ENCODE measurements at regions not wholly inside any gene's neighbourhood (a gene's known extent, or its start where the extent isn't known, plus 50 kb on each side); places are given as distances from the start of the nearest gene placed in this dataset.

DNA sequence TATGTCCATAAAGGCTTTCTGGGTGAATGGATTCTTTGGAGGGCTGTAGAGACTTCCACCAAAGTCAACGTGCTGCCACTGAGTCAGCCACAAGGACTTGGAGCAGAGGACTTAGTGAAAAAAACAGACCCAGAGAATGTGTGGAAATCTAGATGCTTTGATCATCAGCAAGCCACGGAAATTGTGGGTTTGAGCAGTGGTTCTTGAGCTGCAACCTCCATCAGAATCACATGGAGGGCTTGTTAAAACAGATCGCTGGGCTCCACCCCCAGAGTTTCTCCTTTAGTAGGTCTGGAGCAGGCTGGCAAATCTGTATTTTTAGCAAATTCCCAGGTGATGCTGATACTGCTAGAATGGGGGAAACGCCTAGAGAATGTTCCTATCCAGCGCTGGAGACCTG is 95.3 kb downstream of the RBM43 start:
- Mint-ChIP-seq H3K27ac (no peak overlapping the region), H3K36me3 (no peaks in the 10 kb centered on the region), H3K4me1 (peaks cover 29% of the 10 kb centered on the region), H3K4me3 (no peak overlapping the region), H3K27me3 (ENCODE audit: low read depth) (peaks cover 4% of the 10 kb centered on the region; the same call in 1 of the 2 replicates), H3K9me3 (peaks cover 12% of the 10 kb centered on the region)
- TF ChIP-seq ELF4 (CRISPR knock-in tag; IDR thresholded peaks at IDR 0.05; ENCODE audit: low read depth) (no peak), GTF2I (CRISPR knock-in tag; conservative IDR thresholded peaks at IDR 0.05) (no peak), SP1 (CRISPR knock-in tag; conservative IDR thresholded peaks at IDR 0.05) (no peak), ZBTB21 (CRISPR knock-in tag; IDR thresholded peaks at IDR 0.05; ENCODE audit: borderline replicate concordance) (no peak), ZNF671 (CRISPR knock-in tag; IDR thresholded peaks at IDR 0.05) (no peak), ZNF396 (CRISPR knock-in tag; IDR thresholded peaks at IDR 0.05; ENCODE audit: borderline replicate concordance) (no peak), MYBL2 (CRISPR knock-in tag; IDR thresholded peaks at IDR 0.05) (no peak), ATF1 (CRISPR knock-in tag; IDR thresholded peaks at IDR 0.05) (no peak), NFYB (CRISPR knock-in tag; conservative IDR thresholded peaks at IDR 0.05; ENCODE audit: low read depth) (no peak)
- TF ChIP-seq, protein P1, sequence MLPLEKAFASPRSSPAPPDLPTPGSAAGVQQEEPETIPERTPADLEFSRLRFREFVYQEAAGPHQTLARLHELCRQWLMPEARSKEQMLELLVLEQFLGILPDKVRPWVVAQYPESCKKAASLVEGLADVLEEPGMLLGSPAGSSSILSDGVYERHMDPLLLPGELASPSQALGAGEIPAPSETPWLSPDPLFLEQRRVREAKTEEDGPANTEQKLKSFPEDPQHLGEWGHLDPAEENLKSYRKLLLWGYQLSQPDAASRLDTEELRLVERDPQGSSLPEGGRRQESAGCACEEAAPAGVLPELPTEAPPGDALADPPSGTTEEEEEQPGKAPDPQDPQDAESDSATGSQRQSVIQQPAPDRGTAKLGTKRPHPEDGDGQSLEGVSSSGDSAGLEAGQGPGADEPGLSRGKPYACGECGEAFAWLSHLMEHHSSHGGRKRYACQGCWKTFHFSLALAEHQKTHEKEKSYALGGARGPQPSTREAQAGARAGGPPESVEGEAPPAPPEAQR (CRISPR knock-in tag; IDR thresholded peaks at IDR 0.05): no peak
- TF ChIP-seq, protein P2, sequence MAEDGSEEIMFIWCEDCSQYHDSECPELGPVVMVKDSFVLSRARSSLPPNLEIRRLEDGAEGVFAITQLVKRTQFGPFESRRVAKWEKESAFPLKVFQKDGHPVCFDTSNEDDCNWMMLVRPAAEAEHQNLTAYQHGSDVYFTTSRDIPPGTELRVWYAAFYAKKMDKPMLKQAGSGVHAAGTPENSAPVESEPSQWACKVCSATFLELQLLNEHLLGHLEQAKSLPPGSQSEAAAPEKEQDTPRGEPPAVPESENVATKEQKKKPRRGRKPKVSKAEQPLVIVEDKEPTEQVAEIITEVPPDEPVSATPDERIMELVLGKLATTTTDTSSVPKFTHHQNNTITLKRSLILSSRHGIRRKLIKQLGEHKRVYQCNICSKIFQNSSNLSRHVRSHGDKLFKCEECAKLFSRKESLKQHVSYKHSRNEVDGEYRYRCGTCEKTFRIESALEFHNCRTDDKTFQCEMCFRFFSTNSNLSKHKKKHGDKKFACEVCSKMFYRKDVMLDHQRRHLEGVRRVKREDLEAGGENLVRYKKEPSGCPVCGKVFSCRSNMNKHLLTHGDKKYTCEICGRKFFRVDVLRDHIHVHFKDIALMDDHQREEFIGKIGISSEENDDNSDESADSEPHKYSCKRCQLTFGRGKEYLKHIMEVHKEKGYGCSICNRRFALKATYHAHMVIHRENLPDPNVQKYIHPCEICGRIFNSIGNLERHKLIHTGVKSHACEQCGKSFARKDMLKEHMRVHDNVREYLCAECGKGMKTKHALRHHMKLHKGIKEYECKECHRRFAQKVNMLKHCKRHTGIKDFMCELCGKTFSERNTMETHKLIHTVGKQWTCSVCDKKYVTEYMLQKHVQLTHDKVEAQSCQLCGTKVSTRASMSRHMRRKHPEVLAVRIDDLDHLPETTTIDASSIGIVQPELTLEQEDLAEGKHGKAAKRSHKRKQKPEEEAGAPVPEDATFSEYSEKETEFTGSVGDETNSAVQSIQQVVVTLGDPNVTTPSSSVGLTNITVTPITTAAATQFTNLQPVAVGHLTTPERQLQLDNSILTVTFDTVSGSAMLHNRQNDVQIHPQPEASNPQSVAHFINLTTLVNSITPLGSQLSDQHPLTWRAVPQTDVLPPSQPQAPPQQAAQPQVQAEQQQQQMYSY (CRISPR knock-in tag; IDR thresholded peaks at IDR 0.05): no peak
- TF ChIP-seq, protein P3, sequence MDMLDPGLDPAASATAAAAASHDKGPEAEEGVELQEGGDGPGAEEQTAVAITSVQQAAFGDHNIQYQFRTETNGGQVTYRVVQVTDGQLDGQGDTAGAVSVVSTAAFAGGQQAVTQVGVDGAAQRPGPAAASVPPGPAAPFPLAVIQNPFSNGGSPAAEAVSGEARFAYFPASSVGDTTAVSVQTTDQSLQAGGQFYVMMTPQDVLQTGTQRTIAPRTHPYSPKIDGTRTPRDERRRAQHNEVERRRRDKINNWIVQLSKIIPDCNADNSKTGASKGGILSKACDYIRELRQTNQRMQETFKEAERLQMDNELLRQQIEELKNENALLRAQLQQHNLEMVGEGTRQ (CRISPR knock-in tag; IDR thresholded peaks at IDR 0.05): no peak
- TF ChIP-seq, protein P4, sequence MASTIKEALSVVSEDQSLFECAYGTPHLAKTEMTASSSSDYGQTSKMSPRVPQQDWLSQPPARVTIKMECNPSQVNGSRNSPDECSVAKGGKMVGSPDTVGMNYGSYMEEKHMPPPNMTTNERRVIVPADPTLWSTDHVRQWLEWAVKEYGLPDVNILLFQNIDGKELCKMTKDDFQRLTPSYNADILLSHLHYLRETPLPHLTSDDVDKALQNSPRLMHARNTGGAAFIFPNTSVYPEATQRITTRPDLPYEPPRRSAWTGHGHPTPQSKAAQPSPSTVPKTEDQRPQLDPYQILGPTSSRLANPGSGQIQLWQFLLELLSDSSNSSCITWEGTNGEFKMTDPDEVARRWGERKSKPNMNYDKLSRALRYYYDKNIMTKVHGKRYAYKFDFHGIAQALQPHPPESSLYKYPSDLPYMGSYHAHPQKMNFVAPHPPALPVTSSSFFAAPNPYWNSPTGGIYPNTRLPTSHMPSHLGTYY (CRISPR knock-in tag; IDR thresholded peaks at IDR 0.05): no peak
- TF ChIP-seq, protein P5, sequence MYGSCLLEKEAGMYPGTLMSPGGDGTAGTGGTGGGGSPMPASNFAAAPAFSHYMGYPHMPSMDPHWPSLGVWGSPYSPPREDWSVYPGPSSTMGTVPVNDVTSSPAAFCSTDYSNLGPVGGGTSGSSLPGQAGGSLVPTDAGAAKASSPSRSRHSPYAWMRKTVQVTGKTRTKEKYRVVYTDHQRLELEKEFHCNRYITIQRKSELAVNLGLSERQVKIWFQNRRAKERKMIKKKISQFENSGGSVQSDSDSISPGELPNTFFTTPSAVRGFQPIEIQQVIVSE (CRISPR knock-in tag; IDR thresholded peaks at IDR 0.05; ENCODE audit: borderline replicate concordance): no peak
- ATAC-seq (no peak), DNase-seq (ENCODE audit: low spot score) (no peak)
- ChIA-PET CTCF (no interaction called here), POLR2A (no interaction called here)

DNA sequence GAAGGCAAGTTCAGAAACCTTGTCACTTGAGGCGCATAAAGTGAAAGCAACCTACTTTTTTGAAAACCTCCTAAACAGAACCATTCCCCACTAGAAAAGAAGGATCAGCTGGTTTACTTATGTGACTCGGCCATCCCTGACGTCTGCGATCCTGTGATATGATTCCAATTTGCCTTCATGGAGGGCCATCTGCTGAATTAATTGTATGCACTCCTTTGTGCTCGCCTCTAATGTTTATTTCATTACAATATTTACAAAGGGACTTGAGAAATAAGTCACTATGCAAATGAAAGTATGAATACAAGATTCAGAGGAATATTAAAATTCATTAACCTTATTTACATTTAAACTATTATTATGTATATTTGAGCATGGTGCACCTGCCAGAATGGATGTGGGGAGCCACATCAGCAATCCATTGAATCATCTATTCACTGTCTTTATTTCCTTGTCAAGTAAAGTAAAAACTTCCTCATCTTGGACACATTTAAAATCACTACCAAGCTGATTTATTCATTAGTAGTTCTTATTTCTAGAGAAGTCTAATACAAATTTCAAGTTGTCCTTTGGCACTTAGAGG is 96.5 kb downstream of the RBM43 start:
- H3K36me3 Mint-ChIP-seq: no peaks in the 10 kb centered on the region
- ATAC-seq: no peak
- CTCF ChIA-PET: no interaction called here

More for the DNA sequence above, 96.5 kb downstream of the RBM43 start:
- POLR2A ChIA-PET: no interaction called here
- H3K27ac Mint-ChIP-seq: no peak overlapping the region
- H3K9me3 Mint-ChIP-seq: peaks cover 12% of the 10 kb centered on the region
- peaks cover 4% of the 10 kb centered on the region; the same call in 1 of the 2 replicates for H3K27me3 Mint-ChIP-seq (ENCODE audit: low read depth)
- no peak overlapping the region for H3K4me3 Mint-ChIP-seq
- H3K4me1 Mint-ChIP-seq: peaks cover 41% of the 10 kb centered on the region
- TF ChIP-seq GABPB1 (CRISPR knock-in tag; IDR thresholded peaks at IDR 0.05): no peak
- TF ChIP-seq, protein P6, sequence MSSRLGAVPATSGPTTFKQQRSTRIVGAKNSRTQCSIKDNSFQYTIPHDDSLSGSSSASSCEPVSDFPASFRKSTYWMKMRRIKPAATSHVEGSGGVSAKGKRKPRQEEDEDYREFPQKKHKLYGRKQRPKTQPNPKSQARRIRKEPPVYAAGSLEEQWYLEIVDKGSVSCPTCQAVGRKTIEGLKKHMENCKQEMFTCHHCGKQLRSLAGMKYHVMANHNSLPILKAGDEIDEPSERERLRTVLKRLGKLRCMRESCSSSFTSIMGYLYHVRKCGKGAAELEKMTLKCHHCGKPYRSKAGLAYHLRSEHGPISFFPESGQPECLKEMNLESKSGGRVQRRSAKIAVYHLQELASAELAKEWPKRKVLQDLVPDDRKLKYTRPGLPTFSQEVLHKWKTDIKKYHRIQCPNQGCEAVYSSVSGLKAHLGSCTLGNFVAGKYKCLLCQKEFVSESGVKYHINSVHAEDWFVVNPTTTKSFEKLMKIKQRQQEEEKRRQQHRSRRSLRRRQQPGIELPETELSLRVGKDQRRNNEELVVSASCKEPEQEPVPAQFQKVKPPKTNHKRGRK (CRISPR knock-in tag; IDR thresholded peaks at IDR 0.05; ENCODE audit: borderline replicate concordance): no peak
- TF ChIP-seq, protein P7, sequence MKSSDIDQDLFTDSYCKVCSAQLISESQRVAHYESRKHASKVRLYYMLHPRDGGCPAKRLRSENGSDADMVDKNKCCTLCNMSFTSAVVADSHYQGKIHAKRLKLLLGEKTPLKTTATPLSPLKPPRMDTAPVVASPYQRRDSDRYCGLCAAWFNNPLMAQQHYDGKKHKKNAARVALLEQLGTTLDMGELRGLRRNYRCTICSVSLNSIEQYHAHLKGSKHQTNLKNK (CRISPR knock-in tag; IDR thresholded peaks at IDR 0.05): no peak
- no peak for DNase-seq (ENCODE audit: low spot score)

Data from WTC11 (cell line).